Osteoblast (primary cell): ENCODE measurements at regions not wholly inside any gene's neighbourhood (a gene's known extent, or its start where the extent isn't known, plus 50 kb on each side); places are given as distances from the start of the nearest gene placed in this dataset.

Experiments used
- DNase-seq: peaks from one replicate; pipeline ENCODE4 v3.0.0; 2011; ENCODE audit warnings: low spot score, mixed read lengths; ENCODE audit not compliant: insufficient read length; ENCODE audit errors: missing footprints
- H2AFZ ChIP-seq: 2 replicates; pipeline ENCODE4 v1.6.0; 2011; ENCODE audit warnings: mild to moderate bottlenecking, low read length
- H3K27ac ChIP-seq: 2 replicates; pipeline ENCODE4 v1.5.1; 2011; ENCODE audit warnings: mild to moderate bottlenecking, low read depth, low read length, moderate library complexity
- H3K27me3 ChIP-seq: 2 replicates; pipeline ENCODE4 v1.6.0; 2012; ENCODE audit warnings: mild to moderate bottlenecking, control low read depth, inconsistent platforms, low read length, moderate library complexity; ENCODE audit not compliant: insufficient read depth
- H3K36me3 ChIP-seq: 2 replicates; pipeline ENCODE4 v1.5.1; 2011; ENCODE audit warnings: mild to moderate bottlenecking, low read length, control low read depth, moderate library complexity; ENCODE audit not compliant: insufficient read depth
- H3K4me1 ChIP-seq: 2 replicates; pipeline ENCODE4 v1.5.1; 2011; ENCODE audit warnings: mild to moderate bottlenecking, low read length, control low read depth, moderate library complexity; ENCODE audit not compliant: insufficient read depth
- H3K4me2 ChIP-seq: 2 replicates; pipeline ENCODE4 v1.6.0; 2011; ENCODE audit warnings: mild to moderate bottlenecking, low read length; ENCODE audit not compliant: insufficient read depth
- H3K4me3 ChIP-seq: fragments of 200-600 bp; sonication (generic); 3 replicates; pipeline ENCODE4 v1.5.1; 2012; ENCODE audit warnings: mild to moderate bottlenecking, low read length, inconsistent platforms; ENCODE audit not compliant: insufficient read depth
- H3K79me2 ChIP-seq: 2 replicates; pipeline ENCODE4 v1.6.0; 2012; ENCODE audit warnings: mild to moderate bottlenecking, low read length, control low read depth, inconsistent platforms; ENCODE audit not compliant: insufficient read depth
- H3K9me3 ChIP-seq: 2 replicates; pipeline ENCODE4 v1.5.1; 2011; ENCODE audit warnings: low read depth, low read length, control low read depth
- H4K20me1 ChIP-seq: 2 replicates; pipeline ENCODE4 v1.6.0; 2012; ENCODE audit warnings: mild to moderate bottlenecking, low read length, control low read depth; ENCODE audit not compliant: insufficient read depth
- TF ChIP-seq, protein P1 (sequence below): IDR thresholded peaks from 2 replicates; pipeline ENCODE4 v1.5.1; 2011; ENCODE audit warnings: mild to moderate bottlenecking, low read depth, low read length, moderate library complexity; ENCODE audit errors: extremely low read depth

DNA sequence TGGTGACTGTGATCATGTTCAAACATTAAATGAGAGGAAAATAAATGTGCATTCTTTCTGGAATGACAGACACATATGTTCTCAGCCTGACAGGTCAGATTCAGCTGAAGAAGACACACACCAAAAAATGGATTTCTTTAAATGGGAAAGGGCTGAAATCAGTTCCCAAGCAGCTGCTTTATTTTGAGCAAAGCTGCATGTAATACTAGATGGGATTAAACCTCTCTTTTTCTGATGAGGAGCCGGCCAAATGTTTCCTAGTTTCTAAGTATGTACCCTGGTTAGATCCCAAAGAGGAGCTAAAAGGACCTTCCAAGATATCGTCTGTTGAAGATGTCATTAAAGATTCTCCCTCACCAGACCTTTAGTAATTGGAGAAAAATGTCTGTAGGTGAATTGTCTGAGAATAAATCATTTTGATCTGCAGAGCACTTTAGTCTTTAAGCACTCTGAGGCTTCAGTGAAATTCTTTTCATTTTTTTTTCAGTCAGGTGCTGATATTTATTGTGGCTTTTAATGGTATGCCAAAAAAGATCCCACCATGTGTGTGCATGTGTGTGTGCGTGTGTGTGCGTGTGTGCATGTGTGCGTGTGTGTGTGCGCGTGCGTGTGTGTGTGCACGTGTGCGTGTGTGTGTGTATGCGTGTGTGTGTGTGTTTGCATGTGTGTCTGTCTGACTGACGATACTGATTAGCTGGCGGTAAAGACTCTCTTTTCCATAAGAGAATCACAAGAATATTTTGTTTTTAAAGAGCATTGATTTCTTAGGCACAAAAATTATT, 175.8 kb downstream of the IRS1 start:
- Histone ChIP-seq H3K27ac (no peak overlapping the region), H3K79me2 (no peaks in the 10 kb centered on the region), H3K27me3 (no peaks in the 10 kb centered on the region), H2AFZ (peak overlapping the region; percentile 5), H3K9me3 (no peaks in the 10 kb centered on the region), H3K4me3 (no peak overlapping the region), H3K4me1 (no peaks in the 10 kb centered on the region), H3K36me3 (no peaks in the 10 kb centered on the region), H4K20me1 (no peaks in the 10 kb centered on the region), H3K4me2 (no peak overlapping the region)
- TF ChIP-seq, protein P1, sequence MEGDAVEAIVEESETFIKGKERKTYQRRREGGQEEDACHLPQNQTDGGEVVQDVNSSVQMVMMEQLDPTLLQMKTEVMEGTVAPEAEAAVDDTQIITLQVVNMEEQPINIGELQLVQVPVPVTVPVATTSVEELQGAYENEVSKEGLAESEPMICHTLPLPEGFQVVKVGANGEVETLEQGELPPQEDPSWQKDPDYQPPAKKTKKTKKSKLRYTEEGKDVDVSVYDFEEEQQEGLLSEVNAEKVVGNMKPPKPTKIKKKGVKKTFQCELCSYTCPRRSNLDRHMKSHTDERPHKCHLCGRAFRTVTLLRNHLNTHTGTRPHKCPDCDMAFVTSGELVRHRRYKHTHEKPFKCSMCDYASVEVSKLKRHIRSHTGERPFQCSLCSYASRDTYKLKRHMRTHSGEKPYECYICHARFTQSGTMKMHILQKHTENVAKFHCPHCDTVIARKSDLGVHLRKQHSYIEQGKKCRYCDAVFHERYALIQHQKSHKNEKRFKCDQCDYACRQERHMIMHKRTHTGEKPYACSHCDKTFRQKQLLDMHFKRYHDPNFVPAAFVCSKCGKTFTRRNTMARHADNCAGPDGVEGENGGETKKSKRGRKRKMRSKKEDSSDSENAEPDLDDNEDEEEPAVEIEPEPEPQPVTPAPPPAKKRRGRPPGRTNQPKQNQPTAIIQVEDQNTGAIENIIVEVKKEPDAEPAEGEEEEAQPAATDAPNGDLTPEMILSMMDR = no peak
- DNase-seq = no peak

DNA sequence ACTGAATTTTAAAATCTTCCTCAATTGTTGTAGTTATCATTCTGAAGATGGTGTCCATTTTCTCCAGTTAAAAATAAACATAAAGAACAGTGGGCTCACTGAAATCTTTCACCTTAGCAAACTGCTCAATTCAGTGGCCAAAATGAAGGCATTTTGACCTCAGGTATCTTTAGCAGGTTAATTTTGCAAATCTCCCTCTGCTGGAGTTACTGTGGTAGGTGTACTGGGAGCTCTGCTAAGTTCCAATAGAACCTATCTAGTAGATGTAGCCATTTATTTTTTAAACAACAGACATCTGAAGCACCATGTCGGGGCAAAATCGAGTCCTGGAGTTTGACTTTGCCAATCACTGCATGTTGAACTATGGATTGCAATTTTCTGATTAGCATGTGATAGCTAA, 177.1 kb downstream of the IRS1 start:
- no peak overlapping the region for H3K4me2 ChIP-seq
- H3K27ac ChIP-seq = no peak overlapping the region
- TF ChIP-seq, protein P1 = no peak
- no peak overlapping the region for H3K4me3 ChIP-seq
- H4K20me1 ChIP-seq = no peaks in the 10 kb centered on the region
- DNase-seq = no peak
- H3K4me1 ChIP-seq = no peaks in the 10 kb centered on the region
- H3K79me2 ChIP-seq = no peaks in the 10 kb centered on the region
- H3K27me3 ChIP-seq = no peaks in the 10 kb centered on the region
- no peaks in the 10 kb centered on the region for H3K9me3 ChIP-seq
- H3K36me3 ChIP-seq = no peaks in the 10 kb centered on the region
- H2AFZ ChIP-seq = no peak overlapping the region

DNA sequence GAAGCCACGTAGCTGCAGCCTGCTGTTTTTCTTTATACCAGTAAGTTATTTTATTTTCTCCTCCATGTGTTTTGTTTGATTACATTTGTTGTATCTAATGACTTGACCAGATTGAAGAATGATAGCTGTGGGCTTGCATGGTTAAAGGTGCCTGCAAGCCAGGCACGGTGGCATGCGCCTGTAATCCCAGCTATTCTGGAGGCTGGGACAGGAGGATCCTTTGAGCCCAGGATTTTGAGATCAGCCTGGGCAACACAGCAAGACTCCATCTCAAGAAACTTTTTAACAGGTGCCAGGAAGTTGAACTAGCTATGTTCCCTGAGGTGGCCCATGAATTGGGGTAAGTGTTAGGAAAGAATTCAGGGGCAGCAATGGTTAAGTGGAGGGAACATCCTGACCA, 179.4 kb downstream of the IRS1 start:
- H3K27ac ChIP-seq = no peak overlapping the region
- H3K79me2 ChIP-seq = no peaks in the 10 kb centered on the region
- no peak overlapping the region for H2AFZ ChIP-seq
- no peak overlapping the region for H3K4me2 ChIP-seq
- TF ChIP-seq, protein P1 = no peak
- H3K4me3 ChIP-seq = no peak overlapping the region
- no peaks in the 10 kb centered on the region for H3K36me3 ChIP-seq
- H4K20me1 ChIP-seq = no peaks in the 10 kb centered on the region
- no peaks in the 10 kb centered on the region for H3K27me3 ChIP-seq
- DNase-seq = no peak
- no peaks in the 10 kb centered on the region for H3K9me3 ChIP-seq
- no peaks in the 10 kb centered on the region for H3K4me1 ChIP-seq

DNA sequence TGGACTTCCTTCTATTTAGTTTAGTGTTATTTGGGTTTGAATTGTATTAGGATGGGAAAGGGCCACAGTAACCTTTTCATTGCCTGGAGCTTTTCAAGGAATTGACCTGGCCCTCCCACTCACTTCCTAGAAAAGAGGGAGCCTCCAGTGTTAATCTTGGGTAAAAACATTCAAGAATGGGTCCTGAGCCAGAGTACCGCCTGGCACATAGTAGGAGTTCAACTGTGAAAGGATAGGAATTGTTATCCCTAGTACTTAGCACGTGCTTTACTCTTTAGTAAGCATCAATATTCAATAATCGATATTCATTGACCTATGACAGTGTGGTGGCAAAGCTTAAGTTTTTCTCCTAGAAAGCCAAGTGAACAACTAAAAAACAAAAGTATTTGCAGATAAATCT, 179.9 kb downstream of the IRS1 start:
- Histone ChIP-seq H3K9me3 (no peaks in the 10 kb centered on the region), H3K27ac (no peak overlapping the region), H4K20me1 (no peaks in the 10 kb centered on the region), H3K4me1 (no peaks in the 10 kb centered on the region), H3K4me3 (no peak overlapping the region), H2AFZ (no peak overlapping the region), H3K4me2 (no peak overlapping the region), H3K36me3 (no peaks in the 10 kb centered on the region), H3K27me3 (no peaks in the 10 kb centered on the region), H3K79me2 (no peaks in the 10 kb centered on the region)
- no peak for DNase-seq
- TF ChIP-seq, protein P1 = no peak
